ENCODE measurements at regions not wholly inside any gene's neighbourhood (a gene's known extent, or its start where the extent isn't known, plus 50 kb on each side); places are given as distances from the start of the nearest gene placed in this dataset.

GRCh38 chrX:15943391-15943790, 88.8 kb upstream of the AP1S2 start:
- DNase-seq (ENCODE audit: low read depth, low spot score): no peak
- CTCF ChIA-PET: no interaction called here
- no peaks in the 10 kb centered on the region for H3K9me3 ChIP-seq (ENCODE audit: control insufficient read depth, insufficient read depth, low read length)
- TF ChIP-seq, protein P1, sequence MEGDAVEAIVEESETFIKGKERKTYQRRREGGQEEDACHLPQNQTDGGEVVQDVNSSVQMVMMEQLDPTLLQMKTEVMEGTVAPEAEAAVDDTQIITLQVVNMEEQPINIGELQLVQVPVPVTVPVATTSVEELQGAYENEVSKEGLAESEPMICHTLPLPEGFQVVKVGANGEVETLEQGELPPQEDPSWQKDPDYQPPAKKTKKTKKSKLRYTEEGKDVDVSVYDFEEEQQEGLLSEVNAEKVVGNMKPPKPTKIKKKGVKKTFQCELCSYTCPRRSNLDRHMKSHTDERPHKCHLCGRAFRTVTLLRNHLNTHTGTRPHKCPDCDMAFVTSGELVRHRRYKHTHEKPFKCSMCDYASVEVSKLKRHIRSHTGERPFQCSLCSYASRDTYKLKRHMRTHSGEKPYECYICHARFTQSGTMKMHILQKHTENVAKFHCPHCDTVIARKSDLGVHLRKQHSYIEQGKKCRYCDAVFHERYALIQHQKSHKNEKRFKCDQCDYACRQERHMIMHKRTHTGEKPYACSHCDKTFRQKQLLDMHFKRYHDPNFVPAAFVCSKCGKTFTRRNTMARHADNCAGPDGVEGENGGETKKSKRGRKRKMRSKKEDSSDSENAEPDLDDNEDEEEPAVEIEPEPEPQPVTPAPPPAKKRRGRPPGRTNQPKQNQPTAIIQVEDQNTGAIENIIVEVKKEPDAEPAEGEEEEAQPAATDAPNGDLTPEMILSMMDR (IDR thresholded peaks at IDR 0.05; ENCODE audit: low read depth, low read length): no peak
- H3K27ac ChIP-seq (ENCODE audit: low read depth, low read length): no peak overlapping the region
- H3K27me3 ChIP-seq (ENCODE audit: control insufficient read depth, insufficient read depth, low read length): no peaks in the 10 kb centered on the region
- POLR2A ChIA-PET: no interaction called here
- no peak overlapping the region for H3K4me3 ChIP-seq (ENCODE audit: low read depth, low read length)

GRCh38 chrX:15942307-15942706, 87.7 kb upstream of the AP1S2 start:
- TF ChIP-seq, protein P1 (IDR thresholded peaks at IDR 0.05; ENCODE audit: low read depth, low read length): no peak
- H3K4me3 ChIP-seq (ENCODE audit: low read depth, low read length): no peak overlapping the region
- ChIA-PET CTCF (no interaction called here), POLR2A (no interaction called here)
- H3K27me3 ChIP-seq (ENCODE audit: control insufficient read depth, insufficient read depth, low read length): no peaks in the 10 kb centered on the region
- no peak overlapping the region for H3K27ac ChIP-seq (ENCODE audit: low read depth, low read length)
- DNase-seq (ENCODE audit: low read depth, low spot score): no peak
- H3K9me3 ChIP-seq (ENCODE audit: control insufficient read depth, insufficient read depth, low read length): no peaks in the 10 kb centered on the region

GRCh38 chrX:15939737-15940136, 85.1 kb upstream of the AP1S2 start:
- ChIA-PET POLR2A (no interaction called here), CTCF (no interaction called here)
- TF ChIP-seq, protein P1 (IDR thresholded peaks at IDR 0.05; ENCODE audit: low read depth, low read length): no peak
- no peaks in the 10 kb centered on the region for H3K9me3 ChIP-seq (ENCODE audit: control insufficient read depth, insufficient read depth, low read length)
- no peak for DNase-seq (ENCODE audit: low read depth, low spot score)
- no peaks in the 10 kb centered on the region for H3K27me3 ChIP-seq (ENCODE audit: control insufficient read depth, insufficient read depth, low read length)
- H3K27ac ChIP-seq (ENCODE audit: low read depth, low read length): no peak overlapping the region
- H3K4me3 ChIP-seq (ENCODE audit: low read depth, low read length): no peak overlapping the region

- DNase-seq (ENCODE audit: low read depth, low spot score): no peak
- Histone ChIP-seq H3K27ac (ENCODE audit: low read depth, low read length) (no peak overlapping the region), H3K9me3 (ENCODE audit: control insufficient read depth, insufficient read depth, low read length) (no peaks in the 10 kb centered on the region), H3K27me3 (ENCODE audit: control insufficient read depth, insufficient read depth, low read length) (no peaks in the 10 kb centered on the region), H3K4me3 (ENCODE audit: low read depth, low read length) (no peak overlapping the region)
- POLR2A ChIA-PET: no interaction called here
- CTCF ChIA-PET: no interaction called here
- TF ChIP-seq, protein P1 (IDR thresholded peaks at IDR 0.05; ENCODE audit: low read depth, low read length): no peak
Observed at GRCh38 chrX:15938072-15938471, 83.5 kb upstream of the AP1S2 start.

DNA sequence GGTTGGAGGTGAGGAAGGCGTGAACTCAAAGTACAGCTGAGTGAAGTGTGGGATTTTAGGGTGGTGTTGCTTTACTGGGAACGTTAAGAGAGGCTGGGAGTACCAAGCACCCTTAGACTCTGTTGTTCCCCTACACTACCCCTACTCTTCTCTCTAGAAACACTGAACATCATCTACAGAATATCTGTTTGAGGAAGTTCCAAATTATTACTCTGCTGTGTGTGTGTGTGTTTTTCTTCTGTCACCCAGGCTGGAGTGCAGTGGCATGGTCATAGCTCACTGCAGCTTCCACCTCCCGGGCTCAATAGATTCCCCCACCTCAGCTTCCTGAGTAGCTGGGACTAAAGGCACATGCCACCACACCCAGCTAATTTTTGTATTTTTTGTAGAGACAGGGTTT, 76.7 kb upstream of the AP1S2 start:
- H3K9me3 ChIP-seq (ENCODE audit: control insufficient read depth, insufficient read depth, low read length): no peaks in the 10 kb centered on the region
- no peaks in the 10 kb centered on the region for H3K27me3 ChIP-seq (ENCODE audit: control insufficient read depth, insufficient read depth, low read length)
- TF ChIP-seq, protein P1 (IDR thresholded peaks at IDR 0.05; ENCODE audit: low read depth, low read length): no peak
- CTCF ChIA-PET: interaction anchor here (1.2 to 1.8 kb wide), 4 partner anchors 75 to 765 kb away, joined by 3 to 9 read pairs (median 6); partner anchors contain the start of gene GRPR
- DNase-seq (ENCODE audit: low read depth, low spot score): no peak
- POLR2A ChIA-PET: no interaction called here
- no peak overlapping the region for H3K4me3 ChIP-seq (ENCODE audit: low read depth, low read length)
- no peak overlapping the region for H3K27ac ChIP-seq (ENCODE audit: low read depth, low read length)

Data from AG04450 (cell line).